AG04450 (cell line): ENCODE measurements at regions not wholly inside any gene's neighbourhood (a gene's known extent, or its start where the extent isn't known, plus 50 kb on each side); places are given as distances from the start of the nearest gene placed in this dataset.

ENCODE experiments used
- CTCF ChIA-PET: fragments of 300-600, 350-600 bp; formaldehyde crosslinking; extraction: SDS; loops from one replicate; lab custom pipeline; 2022; ENCODE audit warnings: antibody characterized with exemption, inconsistent platforms; lab: Charles Lee
- POLR2A ChIA-PET: fragments of 350-600 bp; formaldehyde crosslinking; extraction: SDS; loops from one replicate; lab custom pipeline; 2021; ENCODE audit warnings: antibody characterized with exemption, inconsistent platforms; lab: Yijun Ruan, JAX
- DNase-seq: peaks from one replicate; pipeline ENCODE4 v3.0.0-alpha.2; 2011; ENCODE audit warnings: low read depth, low spot score
- H3K27ac ChIP-seq: one replicate; pipeline ENCODE4 v1.5.1; 2012; ENCODE audit warnings: low read depth, low read length, control low read depth
- H3K27me3 ChIP-seq: one replicate; pipeline ENCODE4 v1.6.0; 2012; ENCODE audit warnings: low read length; ENCODE audit not compliant: control insufficient read depth, insufficient read depth
- H3K4me3 ChIP-seq: 2 replicates; pipeline ENCODE4 v1.5.1; 2011; ENCODE audit warnings: mild to moderate bottlenecking, low read depth, low read length, control low read depth
- H3K9me3 ChIP-seq: 2 replicates; pipeline ENCODE4 v1.5.1; 2012; ENCODE audit warnings: low read length; ENCODE audit not compliant: control insufficient read depth, insufficient read depth
- TF ChIP-seq, protein P1 (sequence below): IDR thresholded peaks from 2 replicates; pipeline ENCODE4 v1.5.1; 2011; ENCODE audit warnings: low read depth, low read length, control low read depth, inconsistent platforms

GRCh38 chr5:123763201-123763600 lies 251.2 kb downstream of the CSNK1G3 start:
- POLR2A ChIA-PET = no interaction called here
- Histone ChIP-seq H3K4me3 (no peak overlapping the region), H3K27me3 (no peaks in the 10 kb centered on the region), H3K9me3 (no peaks in the 10 kb centered on the region), H3K27ac (no peak overlapping the region)
- CTCF ChIA-PET = no interaction called here
- TF ChIP-seq, protein P1, sequence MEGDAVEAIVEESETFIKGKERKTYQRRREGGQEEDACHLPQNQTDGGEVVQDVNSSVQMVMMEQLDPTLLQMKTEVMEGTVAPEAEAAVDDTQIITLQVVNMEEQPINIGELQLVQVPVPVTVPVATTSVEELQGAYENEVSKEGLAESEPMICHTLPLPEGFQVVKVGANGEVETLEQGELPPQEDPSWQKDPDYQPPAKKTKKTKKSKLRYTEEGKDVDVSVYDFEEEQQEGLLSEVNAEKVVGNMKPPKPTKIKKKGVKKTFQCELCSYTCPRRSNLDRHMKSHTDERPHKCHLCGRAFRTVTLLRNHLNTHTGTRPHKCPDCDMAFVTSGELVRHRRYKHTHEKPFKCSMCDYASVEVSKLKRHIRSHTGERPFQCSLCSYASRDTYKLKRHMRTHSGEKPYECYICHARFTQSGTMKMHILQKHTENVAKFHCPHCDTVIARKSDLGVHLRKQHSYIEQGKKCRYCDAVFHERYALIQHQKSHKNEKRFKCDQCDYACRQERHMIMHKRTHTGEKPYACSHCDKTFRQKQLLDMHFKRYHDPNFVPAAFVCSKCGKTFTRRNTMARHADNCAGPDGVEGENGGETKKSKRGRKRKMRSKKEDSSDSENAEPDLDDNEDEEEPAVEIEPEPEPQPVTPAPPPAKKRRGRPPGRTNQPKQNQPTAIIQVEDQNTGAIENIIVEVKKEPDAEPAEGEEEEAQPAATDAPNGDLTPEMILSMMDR = no peak
- DNase-seq = no peak

DNA sequence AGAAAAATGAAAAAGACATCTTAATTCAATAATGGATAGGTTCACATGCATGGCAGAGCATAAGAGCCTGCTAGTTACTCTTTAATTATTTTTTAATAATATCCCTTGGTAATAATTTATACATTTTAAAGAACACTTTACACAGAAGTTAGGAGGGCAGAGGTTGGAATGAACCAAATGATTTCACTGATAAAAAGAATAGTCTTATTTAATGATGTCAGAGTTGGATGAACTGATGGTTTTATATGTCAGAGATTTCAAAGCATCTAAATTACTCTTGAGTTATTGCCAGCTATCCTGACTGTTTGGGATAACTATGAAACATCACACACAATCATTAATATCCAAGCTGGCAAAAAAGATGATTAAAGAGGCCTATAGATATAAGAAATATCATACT lies 244.8 kb downstream of the CSNK1G3 start:
- no peak overlapping the region for H3K27ac ChIP-seq
- POLR2A ChIA-PET = interaction anchor here (0.6 kb wide), 1 partner anchor 38 kb away, joined by 4 read pairs; no protein-coding TSS in a partner anchor
- H3K27me3 ChIP-seq = no peaks in the 10 kb centered on the region
- no peak overlapping the region for H3K4me3 ChIP-seq
- TF ChIP-seq, protein P1 = no peak
- DNase-seq = no peak
- H3K9me3 ChIP-seq = no peaks in the 10 kb centered on the region
- CTCF ChIA-PET = no interaction called here

DNA sequence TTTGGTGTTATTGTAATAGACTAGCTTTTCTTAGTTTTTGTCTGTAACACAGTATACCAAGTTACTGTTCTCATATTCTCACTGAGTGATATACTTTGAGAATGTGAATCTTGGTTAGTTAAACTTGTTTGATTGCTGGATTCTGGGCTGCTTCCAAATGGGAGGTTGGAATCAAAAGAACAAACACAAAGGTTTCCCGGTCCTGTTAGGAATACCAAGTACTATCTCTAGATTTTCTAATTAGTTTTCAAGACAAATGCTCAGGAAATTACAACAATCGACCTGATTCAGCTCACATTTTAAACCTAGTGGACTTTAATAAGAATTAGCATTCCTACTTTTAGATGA lies 244.3 kb downstream of the CSNK1G3 start:
- Histone ChIP-seq H3K27me3 (no peaks in the 10 kb centered on the region), H3K27ac (no peak overlapping the region), H3K9me3 (no peaks in the 10 kb centered on the region), H3K4me3 (no peak overlapping the region)
- CTCF ChIA-PET = interaction anchor here (0.8 kb wide), 1 partner anchor 9 kb away, joined by 3 read pairs; no protein-coding TSS in a partner anchor
- TF ChIP-seq, protein P1 = no peak
- DNase-seq = no peak
- POLR2A ChIA-PET = interaction anchor here (0.6 kb wide), 1 partner anchor 38 kb away, joined by 4 read pairs; no protein-coding TSS in a partner anchor

DNA sequence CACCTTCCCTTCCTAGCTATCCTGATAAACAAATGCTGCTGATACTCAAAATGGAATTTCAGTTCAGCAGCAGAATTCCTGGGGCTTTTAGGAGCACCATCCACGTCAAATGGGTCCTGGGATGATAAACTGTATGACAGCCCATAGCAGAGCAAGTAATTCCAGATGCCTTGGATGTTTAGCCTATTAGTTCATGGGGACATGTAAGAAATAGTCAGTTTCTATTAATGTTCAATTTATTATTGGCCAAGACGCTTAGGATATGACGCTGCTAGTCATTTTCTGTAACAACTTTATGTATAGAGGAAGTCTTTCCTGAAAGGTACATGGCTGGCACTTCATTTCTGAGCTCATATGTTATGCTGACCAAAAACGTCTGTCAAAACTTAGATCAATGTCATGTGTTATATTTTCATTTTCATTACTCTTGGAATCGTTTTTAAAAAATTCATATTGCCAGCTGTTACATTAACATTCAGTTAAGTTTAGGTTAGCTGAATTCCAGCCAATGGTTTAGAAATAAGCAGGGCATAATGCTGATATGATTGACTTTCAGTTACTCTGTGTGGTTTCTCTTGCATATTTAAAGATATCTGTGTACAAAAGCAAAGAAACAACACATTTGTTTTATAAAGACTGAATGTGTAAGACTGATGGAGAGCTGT lies 243.8 kb downstream of the CSNK1G3 start:
- ChIA-PET POLR2A (no interaction called here), CTCF (interaction anchor here (0.8 kb wide), 1 partner anchor 9 kb away, joined by 3 read pairs; no protein-coding TSS in a partner anchor)
- TF ChIP-seq, protein P1 = no peak
- DNase-seq = peak; percentile 36
- no peaks in the 10 kb centered on the region for H3K27me3 ChIP-seq
- H3K9me3 ChIP-seq = no peaks in the 10 kb centered on the region
- no peak overlapping the region for H3K27ac ChIP-seq
- no peak overlapping the region for H3K4me3 ChIP-seq

- no peaks in the 10 kb centered on the region for H3K27me3 ChIP-seq
- POLR2A ChIA-PET = no interaction called here
- no peak for DNase-seq
- H3K27ac ChIP-seq = no peak overlapping the region
- no peak overlapping the region for H3K4me3 ChIP-seq
- H3K9me3 ChIP-seq = no peaks in the 10 kb centered on the region
- CTCF ChIA-PET = no interaction called here
- TF ChIP-seq, protein P1 = no peak
Measured at GRCh38 chr5:123754908-123755307, 242.9 kb downstream of the CSNK1G3 start.
